Heart left ventricle (tissue), 16 donors: ENCODE measurements at regions not wholly inside any gene's neighbourhood (a gene's known extent, or its start where the extent isn't known, plus 50 kb on each side); places are given as distances from the start of the nearest gene placed in this dataset.

Source experiments
- ATAC-seq, 4 donors: fragments of 200-7000 bp; cut with Tn5 transposase; one replicate each; pipeline ENCODE4 v1.9.1; 2020 to 2022; ENCODE audit warnings: moderate library complexity in 4 of 4, mild to moderate bottlenecking in 3 of 4, moderate number of reproducible peaks in 1 of 4
- DNase-seq, 5 donors: peaks; one replicate each; pipeline ENCODE4 v3.0.0-alpha.2; 2020
- H3K27ac ChIP-seq, 12 donors: fragments of 200-600 bp; sonication (generic) in 4 of 12; one replicate each; pipeline versions ENCODE4 v1.5.0 to v1.8.0; 2016 to 2022; ENCODE audit warnings: mild to moderate bottlenecking in 2 of 12
- H3K27me3 ChIP-seq, 9 donors: fragments of 200-600 bp; sonication (generic) in 2 of 9; one replicate each; pipeline versions ENCODE4 v1.5.1 to v1.8.0; 2016 to 2022; ENCODE audit warnings: mild to moderate bottlenecking in 3 of 9
- H3K36me3 ChIP-seq, 9 donors: fragments of 200-600 bp; sonication (generic) in 2 of 9; one replicate each; pipeline versions ENCODE4 v1.5.0 to v1.8.0; 2018 to 2022; ENCODE audit warnings: mild to moderate bottlenecking in 2 of 9
- H3K4me1 ChIP-seq, 12 donors: fragments of 200-600 bp; sonication (generic) in 4 of 12; one replicate each; pipeline versions ENCODE4 v1.5.0 to v1.8.0; 2016 to 2022; ENCODE audit warnings: mild to moderate bottlenecking in 3 of 12
- H3K4me3 ChIP-seq, 12 donors: fragments of 200-600 bp; sonication (generic) in 4 of 12; one replicate each; pipeline versions ENCODE4 v1.5.0 to v1.8.0; 2017 to 2022; ENCODE audit warnings: mild to moderate bottlenecking in 9 of 12, moderate library complexity in 4 of 12
- H3K9me3 ChIP-seq, 12 donors: fragments of 200-600 bp; sonication (generic) in 4 of 12; one replicate each; pipeline versions ENCODE4 v1.5.0 to v1.8.0; 2016 to 2022; ENCODE audit warnings: mild to moderate bottlenecking in 1 of 12
- CTCF ChIP-seq, 12 donors: fragments of 200-600 bp; sonication (generic) in 4 of 12; IDR thresholded peaks; one replicate each; pipeline versions ENCODE4 v1.5.0 to v1.8.0; 2018 to 2022; ENCODE audit warnings: antibody characterized with exemption in 12 of 12, mild to moderate bottlenecking in 5 of 12
- POLR2A ChIP-seq, 2 donors: fragments of 450-650 bp; IDR thresholded peaks; one replicate each; pipeline ENCODE4 v1.6.1; 2017; ENCODE audit warnings: antibody characterized with exemption in 2 of 2, mild to moderate bottlenecking in 2 of 2, moderate library complexity in 2 of 2
- WGBS, 4 donors: extraction: QIAGEN DNeasy Blood & Tissue Kit in 2 of 4; methylation state at CpG; one replicate each; pipeline versions ENCODE4 v1.1.5 to v1.1.7; 2013 to 2018; 5-methylcytosine and 5-hydroxymethylcytosine counted together
- intact Hi-C, 10 donors: fragments of 100-400 bp; cut with DNase I; formaldehyde crosslinking; loops; one replicate each; pipeline versions ENCODE4 v1.11.1 to v1.14.2; 2022
- donor health status: ischemic (EF 13 %, LVEDD 7.1; RV severe dilation, severe dysfunction).
- donor health status: healthy with polysubstance abuse.
- donor health status: DM: no; HTN: yes; CAD: no.
- donor health status: DM: no; HTN: no; CAD: no.
- donor health status: ischemic (EF 25% LVEDD 6.9; RV normal size, moderate dysfunction).
- donor health status: ischemic (EF 25% LVEDD 5.7; RV mildly dilated, moderate dysfunction).
- donor health status: healthy.
- donor health status: DM: yes; HTN: yes; CAD: no.
- donor health status: ischemic (EF 35%, LVEDD 5.7; RV mildly dilated, moderate dysfunction).
- donor health status: nonischemic (EF 11% LVEDD 7.7; RV severe dilation, severe dysfunction).
- donor health status: DM: yes; HTN: yes; CAD: no.
- donor health status: PGD.
- donor health status: ischemic (EF 29% LVEDD 5.4; RV normal size, mild dysfunction).
- donor health status: nonischemic (EF 23%, LVEDD 6.1; RV moderate dilation, normal function).

GRCh38 chr6:11412011-11412424 lies 125.5 kb upstream of the TMEM170B start:
- Histone ChIP-seq H3K4me3 (no peak overlapping the region), H3K27ac (peak overlapping the region in 2 of 12 donors; percentile 4 to 20), H3K9me3 (peaks cover 0 to 3% (median 0%) of the 10 kb centered on the region in 12 donors), H3K36me3 (no peaks in the 10 kb centered on the region), H3K27me3 (no peaks in the 10 kb centered on the region), H3K4me1 (peaks cover 0 to 28% (median 8%) of the 10 kb centered on the region in 12 donors)
- ATAC-seq (peak in 1 of 4 donors; percentile 43), DNase-seq (no peak)
- TF ChIP-seq POLR2A (IDR thresholded peaks at IDR 0.05) (no peak), CTCF (IDR thresholded peaks at IDR 0.05) (no peak)
- 41 to 52% (median 46%) methylated on average over 2 of the region's 2 CpGs for WGBS, 4 donors
- intact Hi-C loops = no loop called here

GRCh38 chr6:11411593-11411992 lies 126.0 kb upstream of the TMEM170B start:
- Histone ChIP-seq H3K27me3 (no peaks in the 10 kb centered on the region), H3K9me3 (peaks cover 0 to 3% (median 0%) of the 10 kb centered on the region in 12 donors), H3K27ac (peak overlapping the region in 2 of 12 donors; percentile 4 to 20), H3K36me3 (no peaks in the 10 kb centered on the region), H3K4me3 (no peak overlapping the region), H3K4me1 (peaks cover 0 to 28% (median 8%) of the 10 kb centered on the region in 12 donors)
- no peak for DNase-seq
- no peak for ATAC-seq
- WGBS, 4 donors = 71 to 75% (median 72%) methylated on average over 3 of the region's 3 CpGs
- TF ChIP-seq CTCF (IDR thresholded peaks at IDR 0.05) (no peak), POLR2A (IDR thresholded peaks at IDR 0.05) (no peak)
- intact Hi-C loops = no loop called here

GRCh38 chr6:11410539-11411307 lies 126.8 kb upstream of the TMEM170B start:
- Histone ChIP-seq H3K36me3 (no peaks in the 10 kb centered on the region), H3K27ac (no peak overlapping the region), H3K4me1 (peaks cover 0 to 28% (median 8%) of the 10 kb centered on the region in 12 donors), H3K27me3 (no peaks in the 10 kb centered on the region), H3K9me3 (no peaks in the 10 kb centered on the region), H3K4me3 (no peak overlapping the region)
- ATAC-seq = no peak
- 58 to 67% (median 61%) methylated on average over 4 of the region's 4 CpGs for WGBS, 4 donors
- no peak for TF ChIP-seq POLR2A (IDR thresholded peaks at IDR 0.05)
- no peak for TF ChIP-seq CTCF (IDR thresholded peaks at IDR 0.05)
- DNase-seq = no peak
- intact Hi-C loops = no loop called here

GRCh38 chr6:11409371-11409770 lies 128.2 kb upstream of the TMEM170B start:
- ATAC-seq (no peak), DNase-seq (no peak)
- intact Hi-C loops = no loop called here
- Histone ChIP-seq H3K36me3 (no peaks in the 10 kb centered on the region), H3K27me3 (no peaks in the 10 kb centered on the region), H3K27ac (no peak overlapping the region), H3K4me1 (peaks cover 0 to 39% (median 8%) of the 10 kb centered on the region in 12 donors), H3K4me3 (no peak overlapping the region), H3K9me3 (no peaks in the 10 kb centered on the region)
- TF ChIP-seq POLR2A (IDR thresholded peaks at IDR 0.05) = no peak
- no peak for TF ChIP-seq CTCF (IDR thresholded peaks at IDR 0.05)
